Stimulated activated CD8-positive, alpha-beta memory T cell treated with anti-CD3 and anti-CD28 coated beads, Interleukin-4, amount 100 ng/mL, for 24 hours (primary cell): ENCODE measurements at regions not wholly inside any gene's neighbourhood (a gene's known extent, or its start where the extent isn't known, plus 50 kb on each side); places are given as distances from the start of the nearest gene placed in this dataset.

Source experiments
- DNase-seq: peaks from one replicate; pipeline ENCODE4 v3.0.0-alpha.2; 2020; ENCODE audit warnings: low read depth

GRCh38 chr10:123529146-123529760 is 136.9 kb upstream of the GPR26 start:
- DNase-seq: no peak

- DNase-seq: no peak
Measured at GRCh38 chr10:123530166-123530870, 135.8 kb upstream of the GPR26 start.

GRCh38 chr10:123535386-123535785 is 130.8 kb upstream of the GPR26 start:
- DNase-seq: no peak

- no peak for DNase-seq
Measured at GRCh38 chr10:123536176-123536845, 129.8 kb upstream of the GPR26 start.

- DNase-seq: no peak
Measured at GRCh38 chr10:123537188-123537961, 128.8 kb upstream of the GPR26 start.

GRCh38 chr10:123538401-123539320 is 127.5 kb upstream of the GPR26 start:
- DNase-seq: no peak

GRCh38 chr10:123544986-123545385 is 121.2 kb upstream of the GPR26 start:
- no peak for DNase-seq

- no peak for DNase-seq
Measured at GRCh38 chr10:123548770-123549169, 117.4 kb upstream of the GPR26 start.

GRCh38 chr10:123549761-123550454 is 116.2 kb upstream of the GPR26 start:
- DNase-seq: no peak

GRCh38 chr10:123550675-123551096 is 115.5 kb upstream of the GPR26 start:
- DNase-seq: no peak

- DNase-seq: no peak
Measured at GRCh38 chr10:123551259-123551658, 114.9 kb upstream of the GPR26 start.

GRCh38 chr10:123552760-123553554 is 113.2 kb upstream of the GPR26 start:
- no peak for DNase-seq

GRCh38 chr10:123553810-123554430 is 112.2 kb upstream of the GPR26 start:
- no peak for DNase-seq

GRCh38 chr10:123554656-123555055 is 111.5 kb upstream of the GPR26 start:
- DNase-seq: no peak

- DNase-seq: no peak
Measured at GRCh38 chr10:123555616-123556015, 110.5 kb upstream of the GPR26 start.

- DNase-seq: no peak
Measured at GRCh38 chr10:123556049-123556448, 110.1 kb upstream of the GPR26 start.

- no peak for DNase-seq
Measured at GRCh38 chr10:123556736-123557135, 109.4 kb upstream of the GPR26 start.

GRCh38 chr10:123557366-123558108 is 108.6 kb upstream of the GPR26 start:
- DNase-seq: no peak

- no peak for DNase-seq
Measured at GRCh38 chr10:123558651-123559050, 107.5 kb upstream of the GPR26 start.
